Activated CD8-positive, alpha-beta T cell treated with anti-CD3 and anti-CD28 coated beads, Interleukin-2, amount 10 ng/mL, durations not matched to agents 7 days and 5 days (primary cell): ENCODE measurements at regions not wholly inside any gene's neighbourhood (a gene's known extent, or its start where the extent isn't known, plus 50 kb on each side); places are given as distances from the start of the nearest gene placed in this dataset.

Source experiments
- ATAC-seq: fragments of 150-1000 bp; cut with Tn5 transposase; one replicate; pipeline ENCODE4 v1.10.0; 2021; ENCODE audit warnings: moderate library complexity
- CTCF ChIA-PET: fragments of 350-600 bp; sonication (Branson Sonifier 250); formaldehyde crosslinking; loops from one replicate; lab custom pipeline; 2021; ENCODE audit warnings: antibody characterized with exemption; lab: Charles Lee
- POLR2A ChIA-PET: fragments of 350-600 bp; sonication (Branson Sonifier 250); formaldehyde crosslinking; loops from one replicate; lab custom pipeline; 2021; ENCODE audit warnings: antibody characterized with exemption; lab: Charles Lee
- DNase-seq: peaks from one replicate; pipeline ENCODE4 v3.0.0-alpha.2; 2020
- H3K27ac Mint-ChIP-seq: one replicate; pipeline ENCODE4 v1.8.0; 2021; ENCODE audit warnings: mild to moderate bottlenecking, mixed read lengths
- H3K27me3 Mint-ChIP-seq: one replicate; pipeline ENCODE4 v1.8.0; 2021; ENCODE audit warnings: low read depth, mixed read lengths
- H3K36me3 Mint-ChIP-seq: one replicate; pipeline ENCODE4 v1.8.0; 2021; ENCODE audit warnings: low read depth, mixed read lengths
- H3K4me1 Mint-ChIP-seq: one replicate; pipeline ENCODE4 v1.8.0; 2021; ENCODE audit warnings: low read depth, mixed read lengths
- H3K4me3 Mint-ChIP-seq: one replicate; pipeline ENCODE4 v1.8.0; 2021; ENCODE audit warnings: mild to moderate bottlenecking, mixed read lengths
- H3K9me3 Mint-ChIP-seq: one replicate; pipeline ENCODE4 v1.8.0; 2022; ENCODE audit warnings: mixed read lengths; ENCODE audit not compliant: insufficient read depth

DNA sequence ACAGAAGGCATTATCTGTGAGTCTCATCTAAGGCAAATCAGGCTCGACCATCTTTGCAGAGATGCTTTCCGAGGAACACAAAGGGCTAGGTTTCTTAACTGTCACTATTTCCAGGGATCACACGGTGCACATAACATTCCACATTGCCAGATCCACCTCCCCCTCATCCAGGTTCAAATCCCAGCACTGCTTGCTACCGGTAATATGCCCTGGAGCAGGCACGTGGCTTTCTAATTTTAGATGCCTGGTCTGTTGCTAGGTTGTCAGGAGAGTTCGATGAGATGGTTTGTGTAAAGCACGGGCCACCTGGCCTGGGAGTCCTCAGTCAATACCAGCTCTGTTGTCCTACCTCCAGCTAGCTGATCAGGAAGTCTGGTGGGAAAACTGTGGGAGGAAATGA, 598.6 kb downstream of the NPHP4 start:
- H3K4me3 Mint-ChIP-seq = no peak overlapping the region
- H3K9me3 Mint-ChIP-seq = peaks cover 6% of the 10 kb centered on the region
- H3K36me3 Mint-ChIP-seq = no peaks in the 10 kb centered on the region
- ChIA-PET CTCF (no interaction called here), POLR2A (no interaction called here)
- H3K4me1 Mint-ChIP-seq = no peaks in the 10 kb centered on the region
- peaks cover 14% of the 10 kb centered on the region for H3K27me3 Mint-ChIP-seq
- no peak overlapping the region for H3K27ac Mint-ChIP-seq
- ATAC-seq (no peak), DNase-seq (no peak)

- Mint-ChIP-seq H3K27ac (no peak overlapping the region), H3K27me3 (peaks cover 14% of the 10 kb centered on the region), H3K9me3 (peaks cover 6% of the 10 kb centered on the region), H3K4me3 (no peak overlapping the region), H3K4me1 (no peaks in the 10 kb centered on the region), H3K36me3 (no peaks in the 10 kb centered on the region)
- ChIA-PET CTCF (no interaction called here), POLR2A (no interaction called here)
- ATAC-seq = no peak
- DNase-seq = no peak
These were observed 599.1 kb downstream of the NPHP4 start for GRCh38 chr1:5393146-5393545.

- POLR2A ChIA-PET = no interaction called here
- DNase-seq = no peak
- CTCF ChIA-PET = no interaction called here
- H3K4me1 Mint-ChIP-seq = no peaks in the 10 kb centered on the region
- peaks cover 6% of the 10 kb centered on the region for H3K9me3 Mint-ChIP-seq
- no peak for ATAC-seq
- peaks cover 13% of the 10 kb centered on the region for H3K27me3 Mint-ChIP-seq
- no peaks in the 10 kb centered on the region for H3K36me3 Mint-ChIP-seq
- H3K27ac Mint-ChIP-seq = no peak overlapping the region
- no peak overlapping the region for H3K4me3 Mint-ChIP-seq
These were observed 600.5 kb downstream of the NPHP4 start for GRCh38 chr1:5391725-5392124.

DNA sequence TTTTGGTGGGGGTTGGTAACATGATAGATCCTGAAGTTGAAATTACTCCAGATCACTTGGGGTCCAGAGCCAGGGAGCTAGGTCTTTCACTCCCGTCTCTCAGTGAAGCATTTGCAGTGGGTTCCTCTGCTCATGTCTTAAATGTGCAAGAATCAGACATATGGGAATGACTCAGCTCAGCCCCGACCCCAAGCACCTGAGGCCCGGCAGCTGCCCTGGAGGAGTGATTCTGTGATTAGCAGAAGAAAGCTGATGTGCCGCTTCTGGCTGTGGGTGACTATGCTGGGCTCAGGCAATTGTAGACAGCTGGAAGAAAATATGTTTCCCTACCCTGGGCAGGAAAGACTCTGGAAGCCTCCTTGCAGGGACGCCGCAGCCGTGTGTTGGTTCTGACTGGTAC, 601.7 kb downstream of the NPHP4 start:
- H3K9me3 Mint-ChIP-seq = peaks cover 5% of the 10 kb centered on the region
- POLR2A ChIA-PET = no interaction called here
- CTCF ChIA-PET = interaction anchor here (0.6 kb wide), 1 partner anchor 1670 kb away, joined by 3 read pairs; no protein-coding TSS in a partner anchor

GRCh38 chr1:5389101-5389885, 602.9 kb downstream of the NPHP4 start:
- DNase-seq (peak; percentile 61), ATAC-seq (peak; percentile 88)
- Mint-ChIP-seq H3K9me3 (no peaks in the 10 kb centered on the region), H3K4me1 (no peaks in the 10 kb centered on the region), H3K27me3 (peaks cover 9% of the 10 kb centered on the region), H3K36me3 (no peaks in the 10 kb centered on the region), H3K27ac (peak overlapping the region; percentile 95), H3K4me3 (peak overlapping the region; percentile 65)
- ChIA-PET POLR2A (interaction anchor here (0.6 kb wide), 1 partner anchor 20 kb away, joined by 3 read pairs; no protein-coding TSS in a partner anchor), CTCF (no interaction called here)

More for the DNA sequence above, 601.7 kb downstream of the NPHP4 start:
- Mint-ChIP-seq H3K4me3 (no peak overlapping the region), H3K27me3 (peaks cover 13% of the 10 kb centered on the region), H3K36me3 (no peaks in the 10 kb centered on the region), H3K4me1 (no peaks in the 10 kb centered on the region), H3K27ac (peak overlapping the region; percentile 7)
- ATAC-seq (no peak), DNase-seq (no peak)

DNA sequence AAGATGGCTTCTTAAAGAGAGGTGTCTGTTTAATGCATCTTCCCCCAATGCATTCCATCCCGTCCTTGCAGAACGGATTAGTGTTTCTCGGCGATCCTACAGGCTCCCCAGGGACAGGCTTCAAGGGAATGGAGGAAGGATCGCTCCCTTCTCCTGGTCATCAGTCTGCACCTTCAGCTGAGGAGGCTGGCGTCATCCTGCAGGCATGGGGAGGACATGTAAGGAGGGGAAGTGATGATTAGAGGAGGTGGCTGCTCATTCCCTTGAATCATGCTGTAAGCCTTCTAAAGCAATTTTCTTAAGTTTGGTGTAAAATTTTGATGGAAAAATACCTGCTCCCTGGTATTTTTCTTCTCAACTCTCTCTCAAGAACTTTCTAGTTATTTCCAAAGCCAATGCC, 603.6 kb downstream of the NPHP4 start:
- Mint-ChIP-seq H3K36me3 (no peaks in the 10 kb centered on the region), H3K4me1 (no peaks in the 10 kb centered on the region), H3K27me3 (peaks cover 9% of the 10 kb centered on the region), H3K9me3 (no peaks in the 10 kb centered on the region), H3K4me3 (peak overlapping the region; percentile 65), H3K27ac (peak overlapping the region; percentile 95)
- ChIA-PET CTCF (no interaction called here), POLR2A (interaction anchor here (0.6 kb wide), 1 partner anchor 19 kb away, joined by 3 read pairs; no protein-coding TSS in a partner anchor)
- ATAC-seq (peak; percentile 56), DNase-seq (peak; percentile 42)

DNA sequence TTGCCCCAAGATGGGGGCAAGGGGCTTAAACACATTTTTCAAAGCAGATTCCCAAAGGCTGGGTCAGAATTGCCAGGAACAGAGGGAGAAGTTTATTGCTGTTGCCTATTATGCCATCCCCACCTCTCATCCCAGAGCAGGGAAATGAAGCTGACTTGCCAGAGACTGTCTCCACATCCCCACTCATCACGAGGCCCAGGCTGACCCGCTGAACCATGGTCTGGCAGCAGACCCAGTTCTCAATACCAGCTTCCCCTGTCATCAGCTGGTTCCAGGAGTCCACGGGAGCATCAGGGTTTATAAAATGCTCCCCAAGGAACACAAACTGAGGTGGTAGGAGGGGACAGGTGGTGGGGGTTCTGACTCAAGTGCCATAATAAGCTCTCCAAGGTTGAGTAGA, 605.9 kb downstream of the NPHP4 start:
- POLR2A ChIA-PET = interaction anchor here (0.6 kb wide), 1 partner anchor 50 kb away, joined by 3 read pairs; no protein-coding TSS in a partner anchor
- CTCF ChIA-PET = no interaction called here
- DNase-seq = no peak
- no peaks in the 10 kb centered on the region for H3K4me1 Mint-ChIP-seq
- H3K9me3 Mint-ChIP-seq = no peaks in the 10 kb centered on the region
- ATAC-seq = no peak
- H3K36me3 Mint-ChIP-seq = no peaks in the 10 kb centered on the region
- H3K27ac Mint-ChIP-seq = no peak overlapping the region
- no peak overlapping the region for H3K4me3 Mint-ChIP-seq
- H3K27me3 Mint-ChIP-seq = no peaks in the 10 kb centered on the region

GRCh38 chr1:5385956-5386355, 606.3 kb downstream of the NPHP4 start:
- CTCF ChIA-PET = no interaction called here
- DNase-seq = no peak

DNA sequence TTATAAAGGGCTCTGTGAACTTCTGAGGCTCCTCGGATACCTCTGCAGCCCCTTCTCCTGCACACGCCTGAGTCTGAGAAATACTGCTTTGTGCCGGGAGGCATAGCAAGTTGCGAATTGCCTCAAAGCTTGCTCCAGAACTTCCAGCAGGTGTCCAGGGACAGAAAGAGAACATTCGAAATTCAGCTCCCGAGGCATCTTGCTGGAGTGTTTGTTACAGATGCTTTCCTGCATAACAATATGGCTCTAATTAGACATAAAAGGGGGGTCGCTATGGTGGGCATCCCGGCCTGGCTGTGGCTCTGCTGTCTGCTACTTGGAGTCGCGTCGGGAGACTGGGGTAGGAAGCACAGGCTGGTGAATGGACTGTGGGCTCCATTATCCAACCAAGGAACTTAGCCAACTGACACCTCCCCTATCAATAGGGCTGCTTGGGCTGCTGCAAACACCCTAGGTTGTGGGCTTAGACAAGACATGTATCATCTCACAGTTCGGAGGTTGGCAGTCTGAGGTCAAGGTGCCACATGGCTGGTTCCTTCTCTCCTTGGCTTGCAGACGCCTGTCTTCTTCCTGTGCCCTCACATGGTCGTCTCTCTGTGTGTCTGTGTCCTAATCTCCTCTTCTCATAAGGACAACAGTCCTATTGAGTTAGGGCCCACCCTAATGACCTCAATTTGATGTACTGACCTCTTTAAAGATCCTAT, 607.0 kb downstream of the NPHP4 start:
- ATAC-seq = no peak
- no peak overlapping the region for H3K27ac Mint-ChIP-seq
- H3K27me3 Mint-ChIP-seq = no peaks in the 10 kb centered on the region
- H3K9me3 Mint-ChIP-seq = no peaks in the 10 kb centered on the region
- no peak for DNase-seq
- POLR2A ChIA-PET = no interaction called here
- H3K36me3 Mint-ChIP-seq = no peaks in the 10 kb centered on the region
- no peaks in the 10 kb centered on the region for H3K4me1 Mint-ChIP-seq
- no peak overlapping the region for H3K4me3 Mint-ChIP-seq
- CTCF ChIA-PET = no interaction called here

More at GRCh38 chr1:5385956-5386355, 606.3 kb downstream of the NPHP4 start:
- Mint-ChIP-seq H3K4me3 (no peak overlapping the region), H3K27ac (no peak overlapping the region), H3K9me3 (no peaks in the 10 kb centered on the region), H3K36me3 (no peaks in the 10 kb centered on the region), H3K27me3 (no peaks in the 10 kb centered on the region), H3K4me1 (no peaks in the 10 kb centered on the region)
- no peak for ATAC-seq
- POLR2A ChIA-PET = interaction anchor here (0.6 kb wide), 1 partner anchor 50 kb away, joined by 3 read pairs; no protein-coding TSS in a partner anchor

- Mint-ChIP-seq H3K9me3 (no peaks in the 10 kb centered on the region), H3K4me1 (no peaks in the 10 kb centered on the region), H3K27ac (no peak overlapping the region), H3K4me3 (no peak overlapping the region), H3K36me3 (no peaks in the 10 kb centered on the region), H3K27me3 (no peaks in the 10 kb centered on the region)
- ATAC-seq (no peak), DNase-seq (no peak)
- CTCF ChIA-PET = no interaction called here
- POLR2A ChIA-PET = no interaction called here
These were observed 610.7 kb downstream of the NPHP4 start for GRCh38 chr1:5381491-5381890.

GRCh38 chr1:5379176-5379759, 613.0 kb downstream of the NPHP4 start:
- Mint-ChIP-seq H3K4me1 (no peaks in the 10 kb centered on the region), H3K27me3 (no peaks in the 10 kb centered on the region), H3K27ac (no peak overlapping the region), H3K9me3 (no peaks in the 10 kb centered on the region), H3K36me3 (no peaks in the 10 kb centered on the region), H3K4me3 (no peak overlapping the region)
- CTCF ChIA-PET = no interaction called here
- no peak for DNase-seq
- POLR2A ChIA-PET = no interaction called here
- ATAC-seq = no peak
